ENCODE measurements at regions not wholly inside any gene's neighbourhood (a gene's known extent, or its start where the extent isn't known, plus 50 kb on each side); places are given as distances from the start of the nearest gene placed in this dataset.

DNA sequence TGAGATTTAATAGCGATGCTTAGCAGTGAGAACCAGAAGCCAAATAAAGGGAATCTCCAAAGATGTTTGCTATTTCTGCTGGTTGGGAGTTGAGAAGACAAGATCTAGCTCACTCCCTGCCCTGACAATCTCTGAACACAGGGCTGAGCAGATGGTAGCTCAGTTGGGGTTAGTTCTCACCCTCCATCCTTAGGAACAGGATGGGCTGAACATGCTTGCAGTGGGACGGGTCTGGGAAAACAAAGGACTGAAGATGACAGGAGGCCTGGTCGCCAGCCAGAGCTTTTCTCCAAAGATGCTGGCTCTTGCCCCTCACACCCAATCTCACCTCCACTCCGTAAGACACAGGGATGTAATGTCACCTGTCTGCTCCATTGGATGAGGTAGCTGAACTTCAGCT is 72.7 kb downstream of the SC5D start:
- TF ChIP-seq ZNF433 (tag by site-specific recombination; IDR thresholded peaks at IDR 0.05; ENCODE audit: low read depth) (no peak), ZNF311 (tag by site-specific recombination; IDR thresholded peaks at IDR 0.05; ENCODE audit: borderline replicate concordance) (no peak), KLF9 (tag by site-specific recombination; IDR thresholded peaks at IDR 0.05; ENCODE audit: low read depth) (no peak), ZNF175 (tag by site-specific recombination; IDR thresholded peaks at IDR 0.05) (no peak), ZSCAN30 (tag by site-specific recombination; IDR thresholded peaks at IDR 0.05) (no peak), KLF10 (tag by site-specific recombination; IDR thresholded peaks at IDR 0.05) (no peak), ZBTB8A (tag by site-specific recombination; IDR thresholded peaks at IDR 0.05) (no peak), ZNF48 (tag by site-specific recombination; IDR thresholded peaks at IDR 0.05) (no peak)
- TF ChIP-seq, protein P1, sequence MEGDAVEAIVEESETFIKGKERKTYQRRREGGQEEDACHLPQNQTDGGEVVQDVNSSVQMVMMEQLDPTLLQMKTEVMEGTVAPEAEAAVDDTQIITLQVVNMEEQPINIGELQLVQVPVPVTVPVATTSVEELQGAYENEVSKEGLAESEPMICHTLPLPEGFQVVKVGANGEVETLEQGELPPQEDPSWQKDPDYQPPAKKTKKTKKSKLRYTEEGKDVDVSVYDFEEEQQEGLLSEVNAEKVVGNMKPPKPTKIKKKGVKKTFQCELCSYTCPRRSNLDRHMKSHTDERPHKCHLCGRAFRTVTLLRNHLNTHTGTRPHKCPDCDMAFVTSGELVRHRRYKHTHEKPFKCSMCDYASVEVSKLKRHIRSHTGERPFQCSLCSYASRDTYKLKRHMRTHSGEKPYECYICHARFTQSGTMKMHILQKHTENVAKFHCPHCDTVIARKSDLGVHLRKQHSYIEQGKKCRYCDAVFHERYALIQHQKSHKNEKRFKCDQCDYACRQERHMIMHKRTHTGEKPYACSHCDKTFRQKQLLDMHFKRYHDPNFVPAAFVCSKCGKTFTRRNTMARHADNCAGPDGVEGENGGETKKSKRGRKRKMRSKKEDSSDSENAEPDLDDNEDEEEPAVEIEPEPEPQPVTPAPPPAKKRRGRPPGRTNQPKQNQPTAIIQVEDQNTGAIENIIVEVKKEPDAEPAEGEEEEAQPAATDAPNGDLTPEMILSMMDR (tag by site-specific recombination; IDR thresholded peaks at IDR 0.05): no peak
- TF ChIP-seq, protein P2, sequence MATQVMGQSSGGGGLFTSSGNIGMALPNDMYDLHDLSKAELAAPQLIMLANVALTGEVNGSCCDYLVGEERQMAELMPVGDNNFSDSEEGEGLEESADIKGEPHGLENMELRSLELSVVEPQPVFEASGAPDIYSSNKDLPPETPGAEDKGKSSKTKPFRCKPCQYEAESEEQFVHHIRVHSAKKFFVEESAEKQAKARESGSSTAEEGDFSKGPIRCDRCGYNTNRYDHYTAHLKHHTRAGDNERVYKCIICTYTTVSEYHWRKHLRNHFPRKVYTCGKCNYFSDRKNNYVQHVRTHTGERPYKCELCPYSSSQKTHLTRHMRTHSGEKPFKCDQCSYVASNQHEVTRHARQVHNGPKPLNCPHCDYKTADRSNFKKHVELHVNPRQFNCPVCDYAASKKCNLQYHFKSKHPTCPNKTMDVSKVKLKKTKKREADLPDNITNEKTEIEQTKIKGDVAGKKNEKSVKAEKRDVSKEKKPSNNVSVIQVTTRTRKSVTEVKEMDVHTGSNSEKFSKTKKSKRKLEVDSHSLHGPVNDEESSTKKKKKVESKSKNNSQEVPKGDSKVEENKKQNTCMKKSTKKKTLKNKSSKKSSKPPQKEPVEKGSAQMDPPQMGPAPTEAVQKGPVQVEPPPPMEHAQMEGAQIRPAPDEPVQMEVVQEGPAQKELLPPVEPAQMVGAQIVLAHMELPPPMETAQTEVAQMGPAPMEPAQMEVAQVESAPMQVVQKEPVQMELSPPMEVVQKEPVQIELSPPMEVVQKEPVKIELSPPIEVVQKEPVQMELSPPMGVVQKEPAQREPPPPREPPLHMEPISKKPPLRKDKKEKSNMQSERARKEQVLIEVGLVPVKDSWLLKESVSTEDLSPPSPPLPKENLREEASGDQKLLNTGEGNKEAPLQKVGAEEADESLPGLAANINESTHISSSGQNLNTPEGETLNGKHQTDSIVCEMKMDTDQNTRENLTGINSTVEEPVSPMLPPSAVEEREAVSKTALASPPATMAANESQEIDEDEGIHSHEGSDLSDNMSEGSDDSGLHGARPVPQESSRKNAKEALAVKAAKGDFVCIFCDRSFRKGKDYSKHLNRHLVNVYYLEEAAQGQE (tag by site-specific recombination; IDR thresholded peaks at IDR 0.05): no peak

All from HEK293 (cell line).